GM19395 (cell line): ENCODE measurements at regions not wholly inside any gene's neighbourhood (a gene's known extent, or its start where the extent isn't known, plus 50 kb on each side); places are given as distances from the start of the nearest gene placed in this dataset.
"Not testable (repeated sequence)": the region's sequence is repeated elsewhere in the genome, so short reads cannot be mapped to it uniquely, and the experiment has no call there.

Experiments used
- ATAC-seq: cut with Tn5 transposase; IDR thresholded peaks from one replicate; pipeline ENCODE4 v1.9.1; 2021; ENCODE audit warnings: mild to moderate bottlenecking, moderate library complexity; ENCODE audit not compliant: unreplicated experiment

- no peak for ATAC-seq
Measured at GRCh38 chr11:11722246-11722645, 100.4 kb upstream of the GALNT18 start.

- ATAC-seq = no peak
Measured at GRCh38 chr11:11718511-11718910, 96.7 kb upstream of the GALNT18 start.

GRCh38 chr11:11717064-11717725 lies 95.4 kb upstream of the GALNT18 start:
- ATAC-seq = no peak

- ATAC-seq = not testable (repeated sequence)
Measured at GRCh38 chr11:11715075-11715474, 93.3 kb upstream of the GALNT18 start.

GRCh38 chr11:11710556-11710955 lies 88.8 kb upstream of the GALNT18 start:
- ATAC-seq = no peak

GRCh38 chr11:11709447-11710239 lies 87.8 kb upstream of the GALNT18 start:
- ATAC-seq = no peak

- ATAC-seq = no peak
Measured at GRCh38 chr11:11708256-11708655, 86.5 kb upstream of the GALNT18 start.

- ATAC-seq = no peak
Measured at GRCh38 chr11:11706028-11706427, 84.2 kb upstream of the GALNT18 start.

GRCh38 chr11:11703885-11704284 lies 82.1 kb upstream of the GALNT18 start:
- ATAC-seq = no peak

GRCh38 chr11:11701070-11701469 lies 79.3 kb upstream of the GALNT18 start:
- no peak for ATAC-seq

- ATAC-seq = no peak
Measured at GRCh38 chr11:11697796-11698195, 76.0 kb upstream of the GALNT18 start.

- ATAC-seq = no peak
Measured at GRCh38 chr11:11691296-11692151, 69.7 kb upstream of the GALNT18 start.

- no peak for ATAC-seq
Measured at GRCh38 chr11:11681536-11681935, 59.7 kb upstream of the GALNT18 start.

- ATAC-seq = no peak
Measured at GRCh38 chr11:11677672-11678356, 56.0 kb upstream of the GALNT18 start.

- no peak for ATAC-seq
Measured at GRCh38 chr11:11675671-11676181, 53.9 kb upstream of the GALNT18 start.

- no peak for ATAC-seq
Measured at GRCh38 chr11:11672789-11673188, 51.0 kb upstream of the GALNT18 start.

GRCh38 chr11:11672101-11672500 lies 50.3 kb upstream of the GALNT18 start:
- ATAC-seq = no peak
